ENCODE measurements at regions not wholly inside any gene's neighbourhood (a gene's known extent, or its start where the extent isn't known, plus 50 kb on each side); places are given as distances from the start of the nearest gene placed in this dataset.

- Histone ChIP-seq H3K36me3 (ENCODE audit: insufficient read depth, low read length) (no peaks in the 10 kb centered on the region), H2AFZ (ENCODE audit: low read depth, low read length) (no peak overlapping the region), H3K4me3 (ENCODE audit: insufficient read depth, low read depth, low read length) (no peak overlapping the region), H3K4me1 (ENCODE audit: insufficient read depth, low read length) (peaks cover 4% of the 10 kb centered on the region), H3K9me3 (ENCODE audit: insufficient read depth, low read depth, low read length) (no peaks in the 10 kb centered on the region), H3K27ac (ENCODE audit: low read depth, low read length) (no peak overlapping the region), H3K4me2 (ENCODE audit: low read length) (no peak overlapping the region), H3K79me2 (ENCODE audit: insufficient read depth, low read length) (no peaks in the 10 kb centered on the region), H4K20me1 (ENCODE audit: insufficient read depth, low read length) (no peaks in the 10 kb centered on the region), H3K27me3 (ENCODE audit: insufficient read depth, low read length) (no peaks in the 10 kb centered on the region), H3K9ac (ENCODE audit: low read length) (no peak overlapping the region)
- no peak overlapping the region for H3K4me3 Mint-ChIP-seq (ENCODE audit: unreplicated experiment)
- peak overlapping the region; percentile 44 for H3K27ac Mint-ChIP-seq (ENCODE audit: unreplicated experiment)
- peak; percentile 24 for DNase-seq (ENCODE audit: low read depth)
- no peaks in the 10 kb centered on the region for H3K27me3 Mint-ChIP-seq (ENCODE audit: low read depth, unreplicated experiment)
- TF ChIP-seq EZH2 (IDR thresholded peaks at IDR 0.05; ENCODE audit: insufficient read depth, low read length) (no peak), CTCF (IDR thresholded peaks at IDR 0.05; ENCODE audit: insufficient read depth, low read depth, low read length) (no peak)
- no peaks in the 10 kb centered on the region for H3K36me3 Mint-ChIP-seq (ENCODE audit: low read depth, unreplicated experiment)
- H3K4me1 Mint-ChIP-seq (ENCODE audit: low read depth, unreplicated experiment) = peaks cover 17% of the 10 kb centered on the region
- no peak for FAIRE-seq
- no peaks in the 10 kb centered on the region for H3K9me3 Mint-ChIP-seq (ENCODE audit: unreplicated experiment)
Observed at GRCh38 chr2:180734382-180734781, 246.0 kb upstream of the UBE2E3 start.

- H3K4me1 Mint-ChIP-seq (ENCODE audit: low read depth, unreplicated experiment) = peaks cover 24% of the 10 kb centered on the region
- Histone ChIP-seq H3K36me3 (ENCODE audit: insufficient read depth, low read length) (no peaks in the 10 kb centered on the region), H3K4me2 (ENCODE audit: low read length) (no peak overlapping the region), H3K9me3 (ENCODE audit: insufficient read depth, low read depth, low read length) (no peaks in the 10 kb centered on the region), H3K4me1 (ENCODE audit: insufficient read depth, low read length) (peaks cover 10% of the 10 kb centered on the region), H3K27me3 (ENCODE audit: insufficient read depth, low read length) (no peaks in the 10 kb centered on the region), H3K4me3 (ENCODE audit: insufficient read depth, low read depth, low read length) (no peak overlapping the region), H3K9ac (ENCODE audit: low read length) (no peak overlapping the region), H4K20me1 (ENCODE audit: insufficient read depth, low read length) (no peaks in the 10 kb centered on the region), H2AFZ (ENCODE audit: low read depth, low read length) (no peak overlapping the region), H3K27ac (ENCODE audit: low read depth, low read length) (no peak overlapping the region), H3K79me2 (ENCODE audit: insufficient read depth, low read length) (no peaks in the 10 kb centered on the region)
- no peak overlapping the region for H3K27ac Mint-ChIP-seq (ENCODE audit: unreplicated experiment)
- FAIRE-seq (no peak), DNase-seq (ENCODE audit: low read depth) (no peak)
- H3K4me3 Mint-ChIP-seq (ENCODE audit: unreplicated experiment) = no peak overlapping the region
- no peaks in the 10 kb centered on the region for H3K27me3 Mint-ChIP-seq (ENCODE audit: low read depth, unreplicated experiment)
- TF ChIP-seq EZH2 (IDR thresholded peaks at IDR 0.05; ENCODE audit: insufficient read depth, low read length) = no peak
- TF ChIP-seq CTCF (IDR thresholded peaks at IDR 0.05; ENCODE audit: insufficient read depth, low read depth, low read length) = no peak
- H3K9me3 Mint-ChIP-seq (ENCODE audit: unreplicated experiment) = no peaks in the 10 kb centered on the region
- no peaks in the 10 kb centered on the region for H3K36me3 Mint-ChIP-seq (ENCODE audit: low read depth, unreplicated experiment)
Observed at GRCh38 chr2:180733330-180733729, 247.1 kb upstream of the UBE2E3 start.

GRCh38 chr2:180732337-180732736, 248.1 kb upstream of the UBE2E3 start:
- Histone ChIP-seq H3K4me1 (ENCODE audit: insufficient read depth, low read length) (peaks cover 10% of the 10 kb centered on the region), H3K27ac (ENCODE audit: low read depth, low read length) (no peak overlapping the region), H3K9ac (ENCODE audit: low read length) (no peak overlapping the region), H3K9me3 (ENCODE audit: insufficient read depth, low read depth, low read length) (no peaks in the 10 kb centered on the region), H4K20me1 (ENCODE audit: insufficient read depth, low read length) (no peaks in the 10 kb centered on the region), H3K4me2 (ENCODE audit: low read length) (no peak overlapping the region), H3K36me3 (ENCODE audit: insufficient read depth, low read length) (no peaks in the 10 kb centered on the region), H2AFZ (ENCODE audit: low read depth, low read length) (no peak overlapping the region), H3K79me2 (ENCODE audit: insufficient read depth, low read length) (no peaks in the 10 kb centered on the region), H3K4me3 (ENCODE audit: insufficient read depth, low read depth, low read length) (no peak overlapping the region), H3K27me3 (ENCODE audit: insufficient read depth, low read length) (no peaks in the 10 kb centered on the region)
- peaks cover 28% of the 10 kb centered on the region for H3K4me1 Mint-ChIP-seq (ENCODE audit: low read depth, unreplicated experiment)
- H3K27ac Mint-ChIP-seq (ENCODE audit: unreplicated experiment) = no peak overlapping the region
- DNase-seq (ENCODE audit: low read depth) (no peak), FAIRE-seq (no peak)
- H3K4me3 Mint-ChIP-seq (ENCODE audit: unreplicated experiment) = no peak overlapping the region
- TF ChIP-seq CTCF (IDR thresholded peaks at IDR 0.05; ENCODE audit: insufficient read depth, low read depth, low read length) (no peak), EZH2 (IDR thresholded peaks at IDR 0.05; ENCODE audit: insufficient read depth, low read length) (no peak)
- no peaks in the 10 kb centered on the region for H3K9me3 Mint-ChIP-seq (ENCODE audit: unreplicated experiment)
- H3K27me3 Mint-ChIP-seq (ENCODE audit: low read depth, unreplicated experiment) = no peaks in the 10 kb centered on the region
- H3K36me3 Mint-ChIP-seq (ENCODE audit: low read depth, unreplicated experiment) = no peaks in the 10 kb centered on the region

Data from astrocyte (in vitro differentiated cells and primary cell).